H9 (cell line): ENCODE measurements at regions not wholly inside any gene's neighbourhood (a gene's known extent, or its start where the extent isn't known, plus 50 kb on each side); places are given as distances from the start of the nearest gene placed in this dataset.

Source experiments
- DNase-seq: peaks from one replicate; pipeline ENCODE4 v3.0.0-alpha.2; 2017
- H2AFZ ChIP-seq: one replicate; pipeline ENCODE4 v1.6.1; 2013; ENCODE audit warnings: mild to moderate bottlenecking, low read length, control low read depth, moderate library complexity
- H2AK5ac ChIP-seq: 2 replicates; pipeline ENCODE4 v1.6.1; 2013; ENCODE audit warnings: low read length, control low read depth, mixed read lengths; ENCODE audit not compliant: insufficient read length
- H2BK120ac ChIP-seq: one replicate; pipeline ENCODE4 v1.6.1; 2013; ENCODE audit warnings: low read depth, mild to moderate bottlenecking, low read length, control low read depth, inconsistent platforms; ENCODE audit not compliant: poor library complexity, severe bottlenecking
- H2BK12ac ChIP-seq: 2 replicates; pipeline ENCODE4 v1.6.1; 2013; ENCODE audit warnings: low read length, control low read depth, mixed read lengths, low read depth; ENCODE audit not compliant: insufficient read length
- H2BK15ac ChIP-seq: 2 replicates; pipeline ENCODE4 v1.6.1; 2013; ENCODE audit warnings: low read depth, low read length, control low read depth
- H2BK20ac ChIP-seq: one replicate; pipeline ENCODE4 v1.6.1; 2013; ENCODE audit warnings: low read depth, mild to moderate bottlenecking, low read length, control low read depth, inconsistent platforms; ENCODE audit not compliant: poor library complexity, severe bottlenecking
- H2BK5ac ChIP-seq: 2 replicates; pipeline ENCODE4 v1.6.1; 2013; ENCODE audit warnings: low read length, control low read depth, mixed read lengths; ENCODE audit not compliant: insufficient read length
- H3K14ac ChIP-seq: 2 replicates; pipeline ENCODE4 v1.6.1; 2013; ENCODE audit warnings: low read length, control low read depth; ENCODE audit not compliant: insufficient read depth
- H3K18ac ChIP-seq: 2 replicates; pipeline ENCODE4 v1.6.1; 2013; ENCODE audit warnings: low read depth, mild to moderate bottlenecking, mixed read lengths, low read length, control low read depth; ENCODE audit not compliant: insufficient read length
- H3K23ac ChIP-seq: 2 replicates; pipeline ENCODE4 v1.6.1; 2013; ENCODE audit warnings: low read length, control low read depth, mixed read lengths, low read depth; ENCODE audit not compliant: insufficient read length
- H3K23me2 ChIP-seq: 2 replicates; pipeline ENCODE4 v1.6.1; 2013; ENCODE audit warnings: low read depth, mild to moderate bottlenecking, mixed read lengths, low read length, control low read depth; ENCODE audit not compliant: insufficient read length, poor library complexity, severe bottlenecking
- H3K27ac ChIP-seq: 2 replicates; pipeline ENCODE4 v1.5.1; 2013; ENCODE audit warnings: low read length, control low read depth, mixed read lengths, low read depth; ENCODE audit not compliant: insufficient read length
- H3K27me3 ChIP-seq: 2 replicates; pipeline ENCODE4 v1.6.1; 2013; ENCODE audit warnings: low read length, control low read depth, inconsistent platforms; ENCODE audit not compliant: insufficient read depth
- H3K4ac ChIP-seq: 2 replicates; pipeline ENCODE4 v1.6.1; 2013; ENCODE audit warnings: low read depth, mild to moderate bottlenecking, control low read depth, inconsistent platforms, low read length, moderate library complexity
- H3K4me1 ChIP-seq: 2 replicates; pipeline ENCODE4 v1.6.1; 2013; ENCODE audit warnings: low read length, control low read depth, inconsistent platforms; ENCODE audit not compliant: insufficient read depth
- H3K4me2 ChIP-seq: 2 replicates; pipeline ENCODE4 v1.6.1; 2013; ENCODE audit warnings: low read length, control low read depth, mixed read lengths; ENCODE audit not compliant: insufficient read length, insufficient read depth
- H3K56ac ChIP-seq: 2 replicates; pipeline ENCODE4 v1.6.1; 2013; ENCODE audit warnings: low read depth, mild to moderate bottlenecking, mixed read lengths, low read length, control low read depth; ENCODE audit not compliant: insufficient read length
- H3K79me1 ChIP-seq: 2 replicates; pipeline ENCODE4 v1.6.1; 2013; ENCODE audit warnings: low read depth, mild to moderate bottlenecking, moderate library complexity, low read length, control low read depth, inconsistent platforms; ENCODE audit not compliant: insufficient read depth, poor library complexity, severe bottlenecking
- H3K79me2 ChIP-seq: 2 replicates; pipeline ENCODE4 v1.6.1; 2013; ENCODE audit warnings: low read length, control low read depth, inconsistent platforms; ENCODE audit not compliant: insufficient read depth
- H3K9ac ChIP-seq: 2 replicates; pipeline ENCODE4 v1.6.1; 2013; ENCODE audit warnings: low read length, control low read depth, mixed read lengths; ENCODE audit not compliant: insufficient read length; ENCODE audit errors: extremely low read depth
- H3K9me3 ChIP-seq: one replicate; pipeline ENCODE4 v1.6.1; 2013; ENCODE audit warnings: low read depth, low read length, inconsistent platforms; ENCODE audit not compliant: control insufficient read depth
- H3T11ph ChIP-seq: one replicate; pipeline ENCODE4 v1.6.1; 2013; ENCODE audit warnings: mild to moderate bottlenecking, low read length, control low read depth, inconsistent platforms
- H4K20me1 ChIP-seq: one replicate; pipeline ENCODE4 v1.6.1; 2013; ENCODE audit not compliant: control insufficient read depth, insufficient read length, insufficient read depth
- H4K5ac ChIP-seq: 2 replicates; pipeline ENCODE4 v1.6.1; 2013; ENCODE audit warnings: low read depth, mild to moderate bottlenecking, mixed read lengths, low read length, control low read depth; ENCODE audit not compliant: insufficient read length
- H4K8ac ChIP-seq: replicated peaks from 2 replicates; pipeline ENCODE4 v1.6.1; 2013; ENCODE audit warnings: low read length, control low read depth, mixed read lengths, low read depth; ENCODE audit not compliant: insufficient read length
- H4K91ac ChIP-seq: 2 replicates; pipeline ENCODE4 v1.6.1; 2013; ENCODE audit warnings: low read depth, mild to moderate bottlenecking, moderate library complexity, mixed read lengths, low read length, control low read depth; ENCODE audit not compliant: insufficient read length
- H3K27ac Mint-ChIP-seq, 3 experiments: 2 replicates in 2 of 3; 3 replicates in 1 of 3; pipeline ENCODE4 v1.8.0; 2020 to 2021; ENCODE audit warnings: mixed read lengths in 3 of 3, mild to moderate bottlenecking in 1 of 3, moderate library complexity in 1 of 3
- H3K27me3 Mint-ChIP-seq: 2 replicates; pipeline ENCODE4 v1.8.0; 2021; ENCODE audit warnings: low read depth, mild to moderate bottlenecking, moderate library complexity, mixed read lengths
- H3K36me3 Mint-ChIP-seq, 3 experiments: 2 replicates in 2 of 3; 3 replicates in 1 of 3; pipeline ENCODE4 v1.8.0; 2020 to 2021; ENCODE audit warnings: low read depth in 3 of 3, mixed read lengths in 3 of 3; ENCODE audit not compliant: insufficient read depth in 1 of 3
- H3K4me1 Mint-ChIP-seq, 2 experiments: 2 replicates each; pipeline ENCODE4 v1.8.0; 2020; ENCODE audit warnings: mixed read lengths in 2 of 2
- H3K4me3 Mint-ChIP-seq, 2 experiments: 2 replicates in 1 of 2; 3 replicates in 1 of 2; pipeline ENCODE4 v1.8.0; 2020 to 2021; ENCODE audit warnings: mild to moderate bottlenecking in 2 of 2, mixed read lengths in 2 of 2, moderate library complexity in 1 of 2
- H3K9me3 Mint-ChIP-seq, 2 experiments: 2 replicates in 1 of 2; 3 replicates in 1 of 2; pipeline ENCODE4 v1.8.0; 2020; ENCODE audit warnings: mild to moderate bottlenecking in 2 of 2, mixed read lengths in 2 of 2, moderate library complexity in 1 of 2
- WGBS: extraction: QIAGEN DNeasy Blood & Tissue Kit; methylation state at CpG from one replicate; pipeline ENCODE4 v1.1.7; 2013; ENCODE audit warnings: missing lambda C conversion rate, low lambda C conversion rate, mixed read lengths; ENCODE audit not compliant: insufficient read length; ENCODE audit errors: extremely low coverage; 5-methylcytosine and 5-hydroxymethylcytosine counted together
- TF ChIP-seq, protein P1 (sequence below): fragments of 200-600 bp; sonication (generic); conservative IDR thresholded peaks from 3 replicates; pipeline ENCODE4 v1.8.0; 2021; ENCODE audit warnings: antibody characterized with exemption, mild to moderate bottlenecking

DNA sequence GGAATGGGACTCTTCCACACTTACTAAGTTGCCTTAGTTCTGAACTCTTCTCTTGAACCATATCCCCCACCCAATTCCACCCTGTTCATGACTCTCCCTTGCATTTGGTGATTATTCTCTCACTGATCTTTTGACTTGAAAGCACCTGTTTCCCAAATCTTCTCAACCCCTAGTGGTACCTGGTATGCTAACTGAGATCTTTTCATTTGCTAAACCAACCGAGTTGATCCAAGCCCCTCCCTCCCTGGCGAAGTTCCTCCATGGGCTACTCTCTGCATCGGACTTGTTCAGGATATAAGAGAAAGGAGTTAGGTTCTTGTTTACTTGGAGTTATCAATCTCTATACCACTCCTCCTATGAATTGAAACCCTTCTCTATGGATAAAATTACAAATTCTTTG is 593.5 kb downstream of the BCL11A start:
- no peaks in the 10 kb centered on the region for H3K79me1 ChIP-seq
- DNase-seq = peak; percentile 42
- Mint-ChIP-seq H3K36me3 (no peaks in the 10 kb centered on the region), H3K4me1 (peaks cover 25 to 32% of the 10 kb centered on the region in 2 experiments), H3K9me3 (no peaks in the 10 kb centered on the region), H3K27me3 (peaks cover 8% of the 10 kb centered on the region), H3K4me3 (no peak overlapping the region), H3K27ac (no peak overlapping the region; a peak in 1 of 7 replicates)
- no peak overlapping the region for H2BK120ac ChIP-seq
- no peak overlapping the region for H3K18ac ChIP-seq
- H3T11ph ChIP-seq = no peak overlapping the region
- H3K27me3 ChIP-seq = no peaks in the 10 kb centered on the region
- no peak overlapping the region for H3K27ac ChIP-seq
- H3K23ac ChIP-seq = no peak overlapping the region
- H3K4ac ChIP-seq = no peak overlapping the region
- H3K79me2 ChIP-seq = no peaks in the 10 kb centered on the region
- H3K9ac ChIP-seq = no peak overlapping the region
- H3K4me2 ChIP-seq = no peak overlapping the region
- TF ChIP-seq, protein P1, sequence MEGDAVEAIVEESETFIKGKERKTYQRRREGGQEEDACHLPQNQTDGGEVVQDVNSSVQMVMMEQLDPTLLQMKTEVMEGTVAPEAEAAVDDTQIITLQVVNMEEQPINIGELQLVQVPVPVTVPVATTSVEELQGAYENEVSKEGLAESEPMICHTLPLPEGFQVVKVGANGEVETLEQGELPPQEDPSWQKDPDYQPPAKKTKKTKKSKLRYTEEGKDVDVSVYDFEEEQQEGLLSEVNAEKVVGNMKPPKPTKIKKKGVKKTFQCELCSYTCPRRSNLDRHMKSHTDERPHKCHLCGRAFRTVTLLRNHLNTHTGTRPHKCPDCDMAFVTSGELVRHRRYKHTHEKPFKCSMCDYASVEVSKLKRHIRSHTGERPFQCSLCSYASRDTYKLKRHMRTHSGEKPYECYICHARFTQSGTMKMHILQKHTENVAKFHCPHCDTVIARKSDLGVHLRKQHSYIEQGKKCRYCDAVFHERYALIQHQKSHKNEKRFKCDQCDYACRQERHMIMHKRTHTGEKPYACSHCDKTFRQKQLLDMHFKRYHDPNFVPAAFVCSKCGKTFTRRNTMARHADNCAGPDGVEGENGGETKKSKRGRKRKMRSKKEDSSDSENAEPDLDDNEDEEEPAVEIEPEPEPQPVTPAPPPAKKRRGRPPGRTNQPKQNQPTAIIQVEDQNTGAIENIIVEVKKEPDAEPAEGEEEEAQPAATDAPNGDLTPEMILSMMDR = peak; percentile 37; the same call in 2 of the 3 replicates
- no peaks in the 10 kb centered on the region for H4K20me1 ChIP-seq
- no peaks in the 10 kb centered on the region for H3K4me1 ChIP-seq
- no peak overlapping the region for H2BK15ac ChIP-seq
- no peak overlapping the region for H4K8ac ChIP-seq
- no peak overlapping the region for H2AK5ac ChIP-seq
- no CpG with 5 or more reads among the region's 3 CpGs for WGBS
- H2BK12ac ChIP-seq = no peak overlapping the region
- H4K5ac ChIP-seq = no peak overlapping the region
- no peaks in the 10 kb centered on the region for H3K9me3 ChIP-seq
- H3K56ac ChIP-seq = no peak overlapping the region
- H3K14ac ChIP-seq = no peak overlapping the region
- H3K23me2 ChIP-seq = no peaks in the 10 kb centered on the region
- no peak overlapping the region for H4K91ac ChIP-seq
- H2BK20ac ChIP-seq = no peak overlapping the region
- H2AFZ ChIP-seq = no peak overlapping the region
- H2BK5ac ChIP-seq = no peak overlapping the region
